HG03520 (cell line): ENCODE measurements at regions not wholly inside any gene's neighbourhood (a gene's known extent, or its start where the extent isn't known, plus 50 kb on each side); places are given as distances from the start of the nearest gene placed in this dataset.

ENCODE experiments used
- ATAC-seq: cut with Tn5 transposase; IDR thresholded peaks from one replicate; pipeline ENCODE4 v1.9.1; 2021; ENCODE audit warnings: mild to moderate bottlenecking, moderate library complexity; ENCODE audit not compliant: unreplicated experiment

GRCh38 chr10:78817361-78817760 is 251.4 kb upstream of the ZMIZ1 start:
- no peak for ATAC-seq

GRCh38 chr10:78817804-78818203 is 251.0 kb upstream of the ZMIZ1 start:
- no peak for ATAC-seq

GRCh38 chr10:78819361-78820006 is 249.3 kb upstream of the ZMIZ1 start:
- ATAC-seq, result no peak

GRCh38 chr10:78820007-78820362 is 248.8 kb upstream of the ZMIZ1 start:
- ATAC-seq, result no peak

GRCh38 chr10:78821052-78821451 is 247.7 kb upstream of the ZMIZ1 start:
- no peak for ATAC-seq

GRCh38 chr10:78828647-78829539 is 239.9 kb upstream of the ZMIZ1 start:
- no peak for ATAC-seq

- ATAC-seq, result no peak
These were observed 239.2 kb upstream of the ZMIZ1 start for GRCh38 chr10:78829565-78829964.

GRCh38 chr10:78830062-78830975 is 238.4 kb upstream of the ZMIZ1 start:
- ATAC-seq, result no peak

- no peak for ATAC-seq
These were observed 237.8 kb upstream of the ZMIZ1 start for GRCh38 chr10:78830976-78831375.

GRCh38 chr10:78831461-78831860 is 237.3 kb upstream of the ZMIZ1 start:
- no peak for ATAC-seq

- no peak for ATAC-seq
These were observed 236.5 kb upstream of the ZMIZ1 start for GRCh38 chr10:78832281-78832680.

- ATAC-seq, result no peak
These were observed 230.6 kb upstream of the ZMIZ1 start for GRCh38 chr10:78838141-78838657.

- ATAC-seq, result no peak
These were observed 225.3 kb upstream of the ZMIZ1 start for GRCh38 chr10:78843495-78843894.

GRCh38 chr10:78844960-78845607 is 223.7 kb upstream of the ZMIZ1 start:
- ATAC-seq, result no peak

- no peak for ATAC-seq
These were observed 222.7 kb upstream of the ZMIZ1 start for GRCh38 chr10:78846071-78846470.

GRCh38 chr10:78846760-78847159 is 222.0 kb upstream of the ZMIZ1 start:
- no peak for ATAC-seq

- ATAC-seq, result no peak
These were observed 221.3 kb upstream of the ZMIZ1 start for GRCh38 chr10:78847485-78847884.

GRCh38 chr10:78849115-78849514 is 219.7 kb upstream of the ZMIZ1 start:
- no peak for ATAC-seq

GRCh38 chr10:78849731-78850130 is 219.0 kb upstream of the ZMIZ1 start:
- no peak for ATAC-seq

- ATAC-seq, result no peak
These were observed 217.9 kb upstream of the ZMIZ1 start for GRCh38 chr10:78850644-78851435.
